ENCODE measurements at regions not wholly inside any gene's neighbourhood (a gene's known extent, or its start where the extent isn't known, plus 50 kb on each side); places are given as distances from the start of the nearest gene placed in this dataset.

GRCh38 chr1:10867914-10868598 is 71.6 kb upstream of the CASZ1 start (continued):
- TF ChIP-seq ATF3 (IDR thresholded peaks at IDR 0.05; ENCODE audit: insufficient read depth, low read depth, low read length), result no peak
- no peak for TF ChIP-seq EP300 (IDR thresholded peaks at IDR 0.05; ENCODE audit: borderline replicate concordance in 1 of 2, low read depth in 2 of 2, low read length in 2 of 2)
- TF ChIP-seq CHD1 (IDR thresholded peaks at IDR 0.05; ENCODE audit: low read depth, low read length), result no peak
- no peak for TF ChIP-seq EZH2 (IDR thresholded peaks at IDR 0.05; ENCODE audit: low read depth, low read length, severe bottlenecking)
- no peak for TF ChIP-seq PHF8 (conservative IDR thresholded peaks at IDR 0.05; ENCODE audit: low read depth, low read length)
- TF ChIP-seq BACH1 (IDR thresholded peaks at IDR 0.05; ENCODE audit: low read length), result no peak
- no peak for TF ChIP-seq CEBPB (IDR thresholded peaks at IDR 0.05; ENCODE audit: low read depth, low read length)

Measured in H1 (cell line).